ENCODE measurements at regions not wholly inside any gene's neighbourhood (a gene's known extent, or its start where the extent isn't known, plus 50 kb on each side); places are given as distances from the start of the nearest gene placed in this dataset.

DNA sequence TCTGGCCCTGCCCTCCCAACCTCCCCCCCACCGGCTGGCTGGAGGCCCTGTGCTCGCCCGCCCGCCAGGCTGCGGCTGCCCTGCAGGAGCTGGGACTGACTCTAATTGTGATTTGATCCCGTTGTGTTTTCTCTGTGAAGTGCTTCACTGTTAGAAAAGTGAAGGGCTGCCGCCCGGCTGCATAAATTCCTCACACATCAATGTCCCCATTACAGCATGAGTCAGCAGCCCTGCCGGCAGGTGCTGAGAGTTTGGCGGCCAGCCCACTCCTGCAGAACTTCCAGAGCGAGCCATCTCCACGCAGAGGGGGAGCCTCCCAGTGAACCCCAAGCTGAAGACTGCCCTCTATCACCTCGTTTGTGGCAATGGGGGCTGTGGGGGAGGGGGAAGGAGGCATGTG is 137.9 kb downstream of the DLL1 start:
- TF ChIP-seq, protein P1, sequence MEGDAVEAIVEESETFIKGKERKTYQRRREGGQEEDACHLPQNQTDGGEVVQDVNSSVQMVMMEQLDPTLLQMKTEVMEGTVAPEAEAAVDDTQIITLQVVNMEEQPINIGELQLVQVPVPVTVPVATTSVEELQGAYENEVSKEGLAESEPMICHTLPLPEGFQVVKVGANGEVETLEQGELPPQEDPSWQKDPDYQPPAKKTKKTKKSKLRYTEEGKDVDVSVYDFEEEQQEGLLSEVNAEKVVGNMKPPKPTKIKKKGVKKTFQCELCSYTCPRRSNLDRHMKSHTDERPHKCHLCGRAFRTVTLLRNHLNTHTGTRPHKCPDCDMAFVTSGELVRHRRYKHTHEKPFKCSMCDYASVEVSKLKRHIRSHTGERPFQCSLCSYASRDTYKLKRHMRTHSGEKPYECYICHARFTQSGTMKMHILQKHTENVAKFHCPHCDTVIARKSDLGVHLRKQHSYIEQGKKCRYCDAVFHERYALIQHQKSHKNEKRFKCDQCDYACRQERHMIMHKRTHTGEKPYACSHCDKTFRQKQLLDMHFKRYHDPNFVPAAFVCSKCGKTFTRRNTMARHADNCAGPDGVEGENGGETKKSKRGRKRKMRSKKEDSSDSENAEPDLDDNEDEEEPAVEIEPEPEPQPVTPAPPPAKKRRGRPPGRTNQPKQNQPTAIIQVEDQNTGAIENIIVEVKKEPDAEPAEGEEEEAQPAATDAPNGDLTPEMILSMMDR (IDR thresholded peaks at IDR 0.05), result no peak
- no peak for TF ChIP-seq POLR2AphosphoS5 (IDR thresholded peaks at IDR 0.05; ENCODE audit: low read depth, low read length)
- TF ChIP-seq, protein P2, sequence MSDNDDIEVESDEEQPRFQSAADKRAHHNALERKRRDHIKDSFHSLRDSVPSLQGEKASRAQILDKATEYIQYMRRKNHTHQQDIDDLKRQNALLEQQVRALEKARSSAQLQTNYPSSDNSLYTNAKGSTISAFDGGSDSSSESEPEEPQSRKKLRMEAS (IDR thresholded peaks at IDR 0.05; ENCODE audit: low read depth), result no peak
- no peak for TF ChIP-seq FOXJ3 (CRISPR knock-in tag; IDR thresholded peaks at IDR 0.05)
- no peak for TF ChIP-seq SIN3A (IDR thresholded peaks at IDR 0.05; ENCODE audit: borderline replicate concordance, low read depth, low read length)

Measured in SK-N-SH (cell line).